SK-N-SH treated with all-trans-retinoic acid at 6 μM for 48 hours (cell line): ENCODE measurements at regions not wholly inside any gene's neighbourhood (a gene's known extent, or its start where the extent isn't known, plus 50 kb on each side); places are given as distances from the start of the nearest gene placed in this dataset.

Experiments used
- ARNTL ChIP-seq: fragments of 450-650 bp; formaldehyde crosslinking; IDR thresholded peaks from 2 replicates; pipeline ENCODE4 v1.5.0; 2020; ENCODE audit warnings: low read depth, mild to moderate bottlenecking, moderate library complexity, borderline replicate concordance
- CSDC2 ChIP-seq: fragments of 250-450 bp; sonication (Bioruptor Pico); IDR thresholded peaks from 2 replicates; pipeline ENCODE4 v1.5.0; 2020; ENCODE audit warnings: mild to moderate bottlenecking, moderate library complexity
- OSR1 ChIP-seq: fragments of 250-450 bp; sonication (Bioruptor Pico); IDR thresholded peaks from 2 replicates; pipeline ENCODE4 v1.8.0; 2022; ENCODE audit warnings: moderate library complexity, mild to moderate bottlenecking, inconsistent platforms
- PPARA ChIP-seq: fragments of 250-450 bp; sonication (Bioruptor Pico); IDR thresholded peaks from 2 replicates; pipeline ENCODE4 v1.5.0; 2020; ENCODE audit warnings: mild to moderate bottlenecking, borderline replicate concordance
- SNAI2 ChIP-seq: fragments of 250-450 bp; sonication (Bioruptor Pico); IDR thresholded peaks from 2 replicates; pipeline ENCODE4 v1.5.0; 2020; ENCODE audit warnings: mild to moderate bottlenecking, moderate library complexity
- TCF4 ChIP-seq: fragments of 250-450 bp; sonication (Bioruptor Pico); IDR thresholded peaks from 2 replicates; pipeline ENCODE4 v1.8.0; 2021; ENCODE audit warnings: mild to moderate bottlenecking, moderate library complexity, borderline replicate concordance
- TOX ChIP-seq: fragments of 250-450 bp; sonication (Bioruptor Pico); IDR thresholded peaks from 2 replicates; pipeline ENCODE4 v1.8.0; 2021; ENCODE audit warnings: mild to moderate bottlenecking, moderate library complexity, borderline replicate concordance
- ZC3H10 ChIP-seq: fragments of 250-450 bp; sonication (Bioruptor Pico); IDR thresholded peaks from 2 replicates; pipeline ENCODE4 v1.5.1; 2021; ENCODE audit warnings: mild to moderate bottlenecking, moderate library complexity
- ZFP3 ChIP-seq: fragments of 250-450 bp; sonication (Bioruptor Pico); IDR thresholded peaks from 2 replicates; pipeline ENCODE4 v1.5.0; 2020; ENCODE audit warnings: mild to moderate bottlenecking, moderate library complexity
- ZFP30 ChIP-seq: fragments of 450-650 bp; formaldehyde crosslinking; IDR thresholded peaks from 2 replicates; pipeline ENCODE4 v1.5.0; 2022; ENCODE audit warnings: mild to moderate bottlenecking, moderate library complexity
- ZNF70 ChIP-seq: fragments of 450-650 bp; formaldehyde crosslinking; IDR thresholded peaks from 2 replicates; pipeline ENCODE4 v1.5.0; 2020; ENCODE audit warnings: mild to moderate bottlenecking, moderate library complexity
- TF ChIP-seq, protein P1 (sequence below): fragments of 250-450 bp; sonication (Bioruptor Pico); IDR thresholded peaks from 2 replicates; pipeline ENCODE4 v1.8.0; 2020; ENCODE audit warnings: mild to moderate bottlenecking, moderate library complexity, borderline replicate concordance

DNA sequence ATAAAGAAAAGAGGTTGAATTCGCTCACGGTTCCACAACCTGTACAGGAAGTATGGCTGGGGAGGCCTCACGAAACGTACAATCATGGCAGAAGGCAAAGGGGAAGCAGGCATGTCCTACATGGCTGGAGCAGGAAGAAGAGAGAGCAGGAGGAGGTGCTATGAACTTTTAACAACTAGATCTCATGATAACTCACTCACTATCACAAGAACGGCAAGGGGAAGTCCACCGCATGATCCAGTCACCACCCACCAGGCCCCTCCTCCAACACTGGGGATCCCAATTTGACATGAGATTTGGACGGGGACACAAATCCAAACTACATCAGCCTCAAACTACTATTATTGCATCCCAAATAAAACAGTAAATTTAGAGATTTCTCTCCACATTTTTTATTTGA, 53.6 kb upstream of the CST7 start:
- no peak for TF ChIP-seq ZC3H10
- no peak for TF ChIP-seq TCF4 (CRISPR knock-in tag)
- no peak for TF ChIP-seq OSR1
- no peak for TF ChIP-seq CSDC2 (CRISPR knock-in tag)
- TF ChIP-seq ZFP30 (CRISPR knock-in tag), result no peak
- TF ChIP-seq ARNTL, result no peak
- no peak for TF ChIP-seq ZFP3 (CRISPR knock-in tag)
- no peak for TF ChIP-seq PPARA
- TF ChIP-seq TOX, result no peak
- TF ChIP-seq, protein P1, sequence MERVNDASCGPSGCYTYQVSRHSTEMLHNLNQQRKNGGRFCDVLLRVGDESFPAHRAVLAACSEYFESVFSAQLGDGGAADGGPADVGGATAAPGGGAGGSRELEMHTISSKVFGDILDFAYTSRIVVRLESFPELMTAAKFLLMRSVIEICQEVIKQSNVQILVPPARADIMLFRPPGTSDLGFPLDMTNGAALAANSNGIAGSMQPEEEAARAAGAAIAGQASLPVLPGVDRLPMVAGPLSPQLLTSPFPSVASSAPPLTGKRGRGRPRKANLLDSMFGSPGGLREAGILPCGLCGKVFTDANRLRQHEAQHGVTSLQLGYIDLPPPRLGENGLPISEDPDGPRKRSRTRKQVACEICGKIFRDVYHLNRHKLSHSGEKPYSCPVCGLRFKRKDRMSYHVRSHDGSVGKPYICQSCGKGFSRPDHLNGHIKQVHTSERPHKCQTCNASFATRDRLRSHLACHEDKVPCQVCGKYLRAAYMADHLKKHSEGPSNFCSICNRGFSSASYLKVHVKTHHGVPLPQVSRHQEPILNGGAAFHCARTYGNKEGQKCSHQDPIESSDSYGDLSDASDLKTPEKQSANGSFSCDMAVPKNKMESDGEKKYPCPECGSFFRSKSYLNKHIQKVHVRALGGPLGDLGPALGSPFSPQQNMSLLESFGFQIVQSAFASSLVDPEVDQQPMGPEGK, result no peak
- TF ChIP-seq SNAI2 (CRISPR knock-in tag), result no peak
- no peak for TF ChIP-seq ZNF70 (CRISPR knock-in tag)
